ENCODE measurements at regions not wholly inside any gene's neighbourhood (a gene's known extent, or its start where the extent isn't known, plus 50 kb on each side); places are given as distances from the start of the nearest gene placed in this dataset.

GRCh38 chrX:138917781-138918180 is 206.3 kb upstream of the FGF13 start:
- TF ChIP-seq EGR1 (IDR thresholded peaks at IDR 0.05) (no peak), TAF1 (IDR thresholded peaks at IDR 0.05; ENCODE audit: low read depth) (no peak), NFIC (IDR thresholded peaks at IDR 0.05) (no peak)

- TF ChIP-seq NFIC (IDR thresholded peaks at IDR 0.05) (no peak), TEAD4 (IDR thresholded peaks at IDR 0.05) (no peak), REST (IDR thresholded peaks at IDR 0.05; ENCODE audit: low read depth) (no peak), ZBTB7A (IDR thresholded peaks at IDR 0.05; ENCODE audit: low read depth) (no peak), FOXM1 (IDR thresholded peaks at IDR 0.05; ENCODE audit: borderline replicate concordance, low read depth) (no peak), EGR1 (IDR thresholded peaks at IDR 0.05) (no peak), YY1 (IDR thresholded peaks at IDR 0.05; ENCODE audit: low read depth) (no peak)
These were observed 203.2 kb upstream of the FGF13 start for GRCh38 chrX:138914767-138915166.

- no peak for TF ChIP-seq EP300 (IDR thresholded peaks at IDR 0.05; ENCODE audit: borderline replicate concordance)
- TF ChIP-seq FOXM1 (IDR thresholded peaks at IDR 0.05; ENCODE audit: borderline replicate concordance, low read depth): no peak
- TF ChIP-seq TAF1 (IDR thresholded peaks at IDR 0.05; ENCODE audit: low read depth): no peak
- TF ChIP-seq NFIC (IDR thresholded peaks at IDR 0.05): no peak
- TF ChIP-seq RAD21 (IDR thresholded peaks at IDR 0.05; ENCODE audit: low read depth): no peak
- no peak for TF ChIP-seq CEBPB (IDR thresholded peaks at IDR 0.05)
- TF ChIP-seq ZBTB7A (IDR thresholded peaks at IDR 0.05; ENCODE audit: low read depth): no peak
- no peak for TF ChIP-seq USF1 (IDR thresholded peaks at IDR 0.05)
- no peak for TF ChIP-seq REST (IDR thresholded peaks at IDR 0.05; ENCODE audit: low read depth)
- no peak for TF ChIP-seq TCF12 (IDR thresholded peaks at IDR 0.05; ENCODE audit: low read depth)
These were observed 197.1 kb upstream of the FGF13 start for GRCh38 chrX:138908577-138908976.

GRCh38 chrX:138897621-138898492 is 186.3 kb upstream of the FGF13 start:
- TF ChIP-seq RAD21 (IDR thresholded peaks at IDR 0.05; ENCODE audit: low read depth) (no peak), REST (IDR thresholded peaks at IDR 0.05; ENCODE audit: low read depth) (no peak), TEAD4 (IDR thresholded peaks at IDR 0.05) (no peak), TAF1 (IDR thresholded peaks at IDR 0.05; ENCODE audit: low read depth) (no peak), USF1 (IDR thresholded peaks at IDR 0.05) (no peak), ZBTB7A (IDR thresholded peaks at IDR 0.05; ENCODE audit: low read depth) (no peak), MAX (IDR thresholded peaks at IDR 0.05) (no peak), YY1 (IDR thresholded peaks at IDR 0.05; ENCODE audit: low read depth) (no peak), EGR1 (IDR thresholded peaks at IDR 0.05) (no peak), TCF12 (IDR thresholded peaks at IDR 0.05; ENCODE audit: low read depth) (no peak), CREB1 (IDR thresholded peaks at IDR 0.05; ENCODE audit: low read depth) (no peak), FOXM1 (IDR thresholded peaks at IDR 0.05; ENCODE audit: borderline replicate concordance, low read depth) (no peak), NFIC (IDR thresholded peaks at IDR 0.05) (no peak), CEBPB (IDR thresholded peaks at IDR 0.05) (no peak), EP300 (IDR thresholded peaks at IDR 0.05; ENCODE audit: borderline replicate concordance) (no peak)

- TF ChIP-seq ZBTB7A (IDR thresholded peaks at IDR 0.05; ENCODE audit: low read depth) (no peak), EP300 (IDR thresholded peaks at IDR 0.05; ENCODE audit: borderline replicate concordance) (no peak), MAX (IDR thresholded peaks at IDR 0.05) (no peak), REST (IDR thresholded peaks at IDR 0.05; ENCODE audit: low read depth) (no peak), EGR1 (IDR thresholded peaks at IDR 0.05) (no peak), CREB1 (IDR thresholded peaks at IDR 0.05; ENCODE audit: low read depth) (no peak), TCF12 (IDR thresholded peaks at IDR 0.05; ENCODE audit: low read depth) (no peak), NFIC (IDR thresholded peaks at IDR 0.05) (no peak), RAD21 (IDR thresholded peaks at IDR 0.05; ENCODE audit: low read depth) (no peak), TEAD4 (IDR thresholded peaks at IDR 0.05) (no peak), USF1 (IDR thresholded peaks at IDR 0.05) (no peak), TAF1 (IDR thresholded peaks at IDR 0.05; ENCODE audit: low read depth) (no peak), YY1 (IDR thresholded peaks at IDR 0.05; ENCODE audit: low read depth) (no peak), CEBPB (IDR thresholded peaks at IDR 0.05) (no peak), FOXM1 (IDR thresholded peaks at IDR 0.05; ENCODE audit: borderline replicate concordance, low read depth) (no peak)
These were observed 179.0 kb upstream of the FGF13 start for GRCh38 chrX:138890491-138890890.
